HG03175 (cell line): ENCODE measurements at regions not wholly inside any gene's neighbourhood (a gene's known extent, or its start where the extent isn't known, plus 50 kb on each side); places are given as distances from the start of the nearest gene placed in this dataset.

Experiments used
- ATAC-seq: cut with Tn5 transposase; IDR thresholded peaks from one replicate; pipeline ENCODE4 v1.9.1; 2021; ENCODE audit warnings: mild to moderate bottlenecking, moderate library complexity; ENCODE audit not compliant: unreplicated experiment

- no peak for ATAC-seq
These were observed 523.5 kb downstream of the SLC16A7 start for GRCh38 chr12:60119327-60119726.

- no peak for ATAC-seq
These were observed 524.4 kb downstream of the SLC16A7 start for GRCh38 chr12:60120199-60120598.

GRCh38 chr12:60123557-60123956, 527.7 kb downstream of the SLC16A7 start:
- ATAC-seq: no peak

DNA sequence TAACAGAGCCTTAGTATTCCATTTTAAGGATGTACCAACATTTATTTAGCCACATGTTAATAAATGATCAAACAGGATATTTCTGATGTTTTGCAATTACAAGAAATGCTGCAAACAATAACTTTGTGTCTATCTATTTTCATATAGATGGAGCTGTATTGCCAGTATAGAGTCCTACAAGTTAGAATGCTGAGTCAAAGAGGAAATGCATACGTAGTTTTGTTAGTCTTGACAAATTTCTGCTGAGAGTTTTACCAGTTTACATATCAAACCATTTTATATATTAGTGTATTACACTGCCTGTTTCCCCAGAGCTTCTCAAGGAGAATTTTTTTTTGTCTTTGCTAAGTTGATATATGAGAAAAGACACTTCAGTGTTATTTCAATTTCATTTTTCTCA, 541.7 kb downstream of the SLC16A7 start:
- no peak for ATAC-seq

DNA sequence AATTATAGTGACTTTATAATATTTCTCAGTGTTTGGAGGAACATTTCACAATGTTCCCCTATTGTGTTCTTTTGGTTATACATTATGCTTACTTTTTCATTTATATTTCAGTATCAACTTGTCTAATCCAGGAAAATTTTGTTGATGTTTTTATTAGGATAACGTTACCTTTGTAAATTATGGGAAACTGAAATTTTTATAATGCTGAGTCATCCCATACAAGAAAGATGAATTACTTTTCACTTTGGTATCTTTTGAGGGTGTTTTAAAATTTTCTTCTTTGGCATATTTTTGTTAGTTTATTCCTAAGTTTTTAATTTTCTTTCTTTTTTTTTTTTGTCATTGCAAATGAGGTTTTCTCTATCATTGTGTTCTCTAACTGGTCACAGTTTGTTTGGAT, 542.7 kb downstream of the SLC16A7 start:
- no peak for ATAC-seq

DNA sequence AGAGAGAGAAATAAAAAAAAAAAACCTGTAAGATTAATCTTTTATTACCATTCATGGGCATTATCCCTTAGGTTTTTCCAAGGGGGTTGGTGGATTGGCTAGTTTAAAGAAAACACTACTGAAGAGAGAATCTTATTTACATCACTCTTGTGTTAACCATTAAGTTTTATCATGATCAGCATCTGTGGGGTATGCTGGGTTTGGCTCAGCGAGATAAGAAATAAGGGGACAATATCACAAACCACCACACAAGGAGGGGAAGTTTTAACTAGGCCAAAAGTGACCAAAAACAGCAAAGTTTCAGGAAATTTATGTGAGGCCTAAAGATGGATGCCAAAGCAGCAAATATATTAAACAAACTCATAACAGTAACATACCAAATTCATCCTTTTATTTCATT, 548.6 kb downstream of the SLC16A7 start:
- no peak for ATAC-seq

DNA sequence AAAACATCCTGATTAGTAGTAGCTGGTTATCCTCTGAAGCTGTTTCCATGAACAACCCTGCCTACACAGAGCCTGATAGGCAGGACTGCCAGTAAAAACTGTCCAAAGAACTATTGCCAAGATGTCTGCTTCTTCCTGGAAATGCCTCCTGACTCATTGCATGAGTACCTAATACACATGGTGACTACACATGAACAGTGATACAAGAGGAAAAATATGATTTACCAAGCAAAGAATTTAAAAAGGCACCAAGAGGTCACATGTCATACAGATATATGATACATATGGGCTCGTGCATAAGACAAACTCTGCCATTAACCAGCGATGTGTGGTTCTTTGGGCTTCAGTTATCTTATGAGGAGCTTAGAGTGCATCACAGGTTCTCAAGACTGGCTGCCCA, 552.3 kb downstream of the SLC16A7 start:
- no peak for ATAC-seq

DNA sequence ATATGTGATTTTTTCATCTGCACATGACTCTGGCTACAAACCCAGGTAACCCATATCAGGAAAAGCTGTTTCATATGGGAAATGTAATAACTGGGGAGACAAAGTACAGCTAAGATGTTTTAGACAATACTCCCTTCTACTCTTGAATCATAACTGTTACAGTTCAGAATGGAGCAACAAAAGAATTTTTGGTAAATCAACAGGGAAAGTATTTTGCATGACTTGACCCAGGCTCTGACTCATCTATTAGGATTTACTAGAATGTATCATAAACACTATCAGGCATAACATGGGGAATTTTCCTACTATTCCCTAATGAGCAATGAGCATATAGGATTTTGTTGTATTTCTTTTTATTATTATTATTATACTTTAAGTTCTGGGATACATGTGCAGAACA, 553.0 kb downstream of the SLC16A7 start:
- ATAC-seq: no peak

DNA sequence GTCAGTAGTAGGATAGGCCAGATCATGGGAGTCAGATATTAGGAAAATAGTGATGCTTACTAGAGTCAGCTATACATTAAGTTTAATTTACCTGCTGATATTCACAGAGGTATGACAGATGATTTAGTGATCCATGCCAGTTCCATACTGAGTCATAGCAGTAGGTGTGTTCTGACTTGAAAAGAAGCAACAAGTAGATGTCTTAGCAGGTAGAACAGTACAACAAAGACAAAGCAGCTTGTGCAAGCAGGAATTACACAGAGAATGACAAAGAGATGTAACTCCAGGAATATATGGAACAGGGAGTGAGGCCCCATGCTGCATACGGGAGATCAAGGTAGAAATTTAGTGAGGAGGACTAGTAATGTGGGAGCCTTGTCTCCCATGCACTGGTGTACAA, 556.9 kb downstream of the SLC16A7 start:
- no peak for ATAC-seq

- no peak for ATAC-seq
These were observed 563.9 kb downstream of the SLC16A7 start for GRCh38 chr12:60159761-60160160.

- no peak for ATAC-seq
These were observed 567.3 kb downstream of the SLC16A7 start for GRCh38 chr12:60162988-60163720.

DNA sequence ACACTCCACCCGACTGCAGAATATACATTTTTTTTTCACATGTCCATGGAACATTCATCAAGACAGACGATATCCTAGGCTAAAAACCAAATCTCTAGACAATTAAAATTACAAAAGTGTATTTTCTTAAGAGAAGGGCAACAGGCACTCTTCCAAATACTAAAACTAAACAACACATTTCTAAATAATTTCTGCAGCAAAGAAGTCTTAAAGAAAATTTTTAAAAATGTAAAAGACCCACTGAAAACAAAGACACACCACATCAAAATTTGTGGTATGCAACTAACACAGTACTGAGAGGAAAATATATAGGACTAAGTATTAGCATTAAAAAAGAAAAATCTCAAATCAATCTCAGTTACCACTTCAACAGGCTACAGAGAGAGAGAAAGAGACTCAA, 570.0 kb downstream of the SLC16A7 start:
- ATAC-seq: no peak

DNA sequence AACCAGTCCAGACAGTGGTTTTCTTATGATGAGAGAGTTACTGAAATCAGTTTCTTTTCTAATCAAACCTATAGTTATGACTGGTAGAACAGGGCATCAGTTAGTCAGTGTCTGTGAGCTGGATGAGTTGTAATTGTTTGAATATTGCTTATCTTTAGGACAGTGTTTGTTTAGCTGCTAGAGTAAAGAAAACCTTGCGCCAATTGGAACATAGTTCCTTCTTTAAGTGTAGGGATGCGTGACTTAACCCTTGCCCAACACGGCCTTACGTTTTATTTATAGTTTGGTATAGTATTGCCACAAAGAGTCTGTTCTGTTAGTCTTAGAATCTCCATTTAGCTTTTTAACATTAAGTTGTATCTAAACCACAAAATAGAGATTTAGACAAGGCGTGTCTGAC, 572.6 kb downstream of the SLC16A7 start:
- no peak for ATAC-seq

DNA sequence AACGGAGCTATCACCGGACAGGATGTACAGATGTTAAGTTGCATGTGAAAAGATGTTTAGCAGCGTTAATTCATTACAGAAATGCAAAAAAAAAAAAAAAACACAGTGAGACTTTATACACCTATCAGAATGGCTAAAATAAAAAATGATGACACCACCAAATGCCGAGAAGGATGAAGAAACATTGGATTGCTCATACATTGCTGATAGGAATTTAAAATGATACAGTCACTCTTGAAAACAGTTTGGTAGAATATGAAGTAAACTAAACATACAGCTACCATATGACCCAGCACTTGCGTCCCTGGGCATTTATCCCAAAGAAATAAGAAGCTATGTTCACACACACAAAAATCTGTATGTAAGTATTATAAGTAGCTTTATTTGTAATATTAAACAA, 574.1 kb downstream of the SLC16A7 start:
- no peak for ATAC-seq

DNA sequence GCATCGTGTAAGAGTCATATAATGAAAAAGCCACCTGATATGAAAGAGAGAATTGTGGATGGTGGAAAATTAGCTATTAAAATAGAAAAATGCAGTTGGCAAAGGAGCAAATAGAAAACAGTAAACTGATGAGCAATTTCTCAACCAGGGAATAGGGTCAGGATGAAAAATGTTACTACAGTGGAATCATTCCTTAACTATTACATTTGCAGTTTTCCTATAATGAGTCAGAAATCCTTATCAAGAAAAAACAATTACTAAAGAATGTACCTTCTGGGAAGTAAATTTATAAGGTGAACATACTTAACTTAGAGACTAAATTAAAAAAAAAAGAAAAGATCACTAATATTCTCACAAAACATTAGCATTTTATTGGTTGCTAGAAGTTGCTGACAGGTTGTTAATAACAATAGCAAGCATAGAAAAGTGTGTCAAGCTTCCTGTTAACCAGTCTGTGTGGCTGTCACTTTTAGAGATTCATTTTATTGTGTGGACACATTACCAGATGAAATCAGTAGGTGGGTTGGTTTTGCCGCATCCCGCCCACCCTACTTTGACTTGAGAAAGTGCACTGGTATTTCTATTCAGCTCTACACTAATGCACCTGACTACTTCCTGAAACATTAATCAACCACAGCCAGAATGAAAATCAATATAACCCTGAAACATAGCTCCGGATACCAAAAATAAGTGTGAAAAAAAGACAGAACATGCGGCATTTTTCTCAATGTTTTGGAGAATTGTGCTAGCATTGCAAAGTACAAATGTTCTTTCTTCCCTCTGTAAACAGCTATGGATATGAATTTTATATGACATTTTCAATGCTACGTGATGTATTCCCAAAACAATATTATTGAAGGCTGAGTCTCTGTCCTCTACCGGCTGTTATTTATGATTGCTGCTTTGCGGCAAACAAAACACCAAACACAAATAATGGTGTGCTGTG, 576.7 kb downstream of the SLC16A7 start:
- ATAC-seq: no peak

GRCh38 chr12:60173224-60174170, 577.7 kb downstream of the SLC16A7 start:
- ATAC-seq: no peak

DNA sequence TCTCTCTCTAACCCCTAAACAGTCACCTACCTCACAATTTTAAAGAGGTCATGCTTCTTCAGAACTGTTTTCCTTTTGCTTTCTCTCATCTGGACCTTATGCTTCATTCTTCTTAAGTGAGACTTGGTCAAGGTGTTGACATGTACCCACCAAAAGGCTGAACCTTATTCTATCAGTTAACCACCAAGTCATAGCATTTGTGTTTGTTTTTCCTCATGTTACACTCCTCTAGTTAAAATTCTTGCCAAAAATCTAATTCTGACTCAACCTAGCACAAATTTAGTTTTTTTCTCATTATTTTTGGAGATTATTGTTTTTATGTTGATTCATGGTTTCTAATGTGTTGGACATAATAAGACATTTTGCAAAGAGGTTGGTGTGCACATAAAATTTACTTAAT, 578.6 kb downstream of the SLC16A7 start:
- no peak for ATAC-seq

- no peak for ATAC-seq
These were observed 579.1 kb downstream of the SLC16A7 start for GRCh38 chr12:60174941-60175340.

- ATAC-seq: no peak
These were observed 581.1 kb downstream of the SLC16A7 start for GRCh38 chr12:60176891-60177290.

- ATAC-seq: no peak
These were observed 584.5 kb downstream of the SLC16A7 start for GRCh38 chr12:60180298-60180697.

DNA sequence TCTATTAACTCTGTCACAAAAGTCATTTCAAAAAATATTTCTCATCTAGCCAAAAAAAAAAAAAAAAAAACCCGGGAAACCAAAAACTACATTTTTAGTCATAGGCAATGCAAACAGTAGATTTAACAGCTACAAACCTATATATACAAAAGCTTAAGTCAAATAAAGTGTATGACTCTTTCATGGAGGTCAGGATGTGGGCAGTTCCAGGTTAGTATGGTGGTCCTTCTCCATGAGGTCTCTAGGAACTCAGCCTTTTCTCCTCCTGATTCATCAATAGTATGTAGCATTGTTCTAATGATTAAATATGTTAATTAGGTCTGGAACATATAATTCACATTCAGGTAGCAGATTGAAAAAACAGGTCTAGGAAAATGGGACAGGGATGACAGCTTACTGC, 586.5 kb downstream of the SLC16A7 start:
- no peak for ATAC-seq
